Testis (tissue), 2 donors: ENCODE measurements at regions not wholly inside any gene's neighbourhood (a gene's known extent, or its start where the extent isn't known, plus 50 kb on each side); places are given as distances from the start of the nearest gene placed in this dataset.
"Not testable (repeated sequence)": the region's sequence is repeated elsewhere in the genome, so short reads cannot be mapped to it uniquely, and the experiment has no call there.

ENCODE experiments used
- DNase-seq: peaks from one replicate; pipeline ENCODE4 v3.0.0-alpha.2; 2019
- H3K27ac ChIP-seq, 2 donors: fragments of 200-600 bp; sonication (generic); one replicate each; pipeline ENCODE4 v1.5.1; 2019
- H3K27me3 ChIP-seq: fragments of 200-600 bp; sonication (generic); one replicate; pipeline ENCODE4 v1.5.1; 2019
- H3K36me3 ChIP-seq: fragments of 200-600 bp; sonication (generic); one replicate; pipeline ENCODE4 v1.5.1; 2017; ENCODE audit warnings: low read depth; ENCODE audit errors: missing control alignments
- H3K4me1 ChIP-seq: fragments of 200-600 bp; sonication (generic); one replicate; pipeline ENCODE4 v1.5.1; 2019
- H3K4me3 ChIP-seq, 2 donors: fragments of 200-600 bp; sonication (generic); one replicate each; pipeline ENCODE4 v1.5.1; 2017 to 2019
- H3K9me3 ChIP-seq: fragments of 200-600 bp; sonication (generic); one replicate; pipeline ENCODE4 v1.5.1; 2017
- CTCF ChIP-seq, 3 experiments: fragments of 450-650 bp in 2 of 3; fragments of 200-600 bp in 1 of 3; sonication (generic) in 1 of 3; IDR thresholded peaks; one replicate each; pipeline ENCODE4 v1.5.1; 2016 to 2019; ENCODE audit warnings: antibody characterized with exemption in 3 of 3, mild to moderate bottlenecking in 2 of 3, moderate library complexity in 1 of 3
- POLR2A ChIP-seq: fragments of 450-650 bp; IDR thresholded peaks from one replicate; pipeline ENCODE4 v1.6.1; 2017; ENCODE audit warnings: antibody characterized with exemption, mild to moderate bottlenecking, moderate library complexity
- WGBS, 2 donors: methylation state at CpG; one replicate each; pipeline ENCODE4 v1.1.5; 2018; 5-methylcytosine and 5-hydroxymethylcytosine counted together
- intact Hi-C: fragments of 100-400 bp; cut with DNase I; formaldehyde crosslinking; loops from one replicate; pipeline ENCODE4 v1.15.1; 2023; ENCODE audit warnings: low total_unique reads

DNA sequence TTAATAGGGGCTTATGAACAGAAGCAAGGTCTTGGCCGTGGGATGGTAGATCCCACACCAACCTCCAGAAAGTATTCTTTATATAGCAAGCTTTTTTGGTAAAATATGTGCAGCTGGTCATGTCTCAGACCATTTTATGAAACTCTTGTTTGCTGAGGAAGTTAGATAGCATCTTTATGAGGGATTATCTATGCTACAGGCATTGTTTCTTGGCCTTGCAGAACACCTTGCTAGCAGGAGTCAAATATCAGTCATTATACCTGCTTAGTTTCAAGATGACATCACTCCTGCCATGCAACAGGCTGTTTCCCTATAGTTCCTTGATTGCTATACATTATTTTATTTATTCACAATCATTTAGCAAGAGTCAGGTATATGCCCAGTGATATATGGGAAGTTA, 84.8 kb upstream of the LRFN5 start:
- 69 to 100% methylated on average over 1 of the region's 1 CpG for WGBS, 2 donors
- Histone ChIP-seq H3K4me1 (no peaks in the 10 kb centered on the region), H3K9me3 (no peaks in the 10 kb centered on the region), H3K36me3 (no peaks in the 10 kb centered on the region), H3K4me3 (no peak overlapping the region), H3K27ac (no peak overlapping the region), H3K27me3 (no peaks in the 10 kb centered on the region)
- DNase-seq, result no peak
- TF ChIP-seq POLR2A (no peak), CTCF (IDR thresholded peaks at IDR 0.05) (no peak)
- intact Hi-C loops, result no loop called here

DNA sequence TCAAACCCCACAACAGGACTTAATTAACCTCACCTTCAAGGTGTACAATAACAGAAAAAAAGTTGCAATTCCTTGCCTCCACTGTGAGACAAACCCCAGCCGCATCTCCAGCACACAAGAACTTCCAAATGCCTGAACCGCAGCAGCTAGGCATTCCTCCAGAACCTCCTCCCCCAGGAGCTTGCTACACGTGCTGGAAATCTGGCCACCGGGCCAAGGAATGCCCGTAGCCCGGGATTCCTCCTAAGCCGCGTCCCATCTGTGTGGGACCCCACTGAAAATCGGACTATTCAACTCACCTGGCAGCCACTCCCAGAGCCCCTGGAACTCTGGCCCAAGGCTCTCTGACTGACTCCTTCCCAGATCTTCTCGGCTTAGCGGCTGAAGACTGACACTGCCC, 88.6 kb upstream of the LRFN5 start:
- H3K9me3 ChIP-seq, H3K27ac ChIP-seq, H3K4me3 ChIP-seq, H3K4me1 ChIP-seq, H3K36me3 ChIP-seq, DNase-seq, H3K27me3 ChIP-seq, intact Hi-C loops: not testable (repeated sequence)
- 78 to 94% methylated on average over 4 to 11 of the region's 11 CpGs for WGBS, 2 donors

- intact Hi-C loops, result no loop called here
- no peaks in the 10 kb centered on the region for H3K9me3 ChIP-seq
- no peak for TF ChIP-seq POLR2A
- TF ChIP-seq CTCF (IDR thresholded peaks at IDR 0.05), result no peak
- no peak overlapping the region for H3K27ac ChIP-seq
- H3K36me3 ChIP-seq, result no peaks in the 10 kb centered on the region
- no peak for DNase-seq
- no peak overlapping the region for H3K4me3 ChIP-seq
- H3K27me3 ChIP-seq, result no peaks in the 10 kb centered on the region
- 67 to 71% methylated on average over 2 of the region's 2 CpGs for WGBS, 2 donors
- H3K4me1 ChIP-seq, result no peaks in the 10 kb centered on the region
These were observed 100.1 kb upstream of the LRFN5 start for GRCh38 chr14:41506552-41506951.

GRCh38 chr14:41505491-41505890, 101.2 kb upstream of the LRFN5 start:
- no peaks in the 10 kb centered on the region for H3K27me3 ChIP-seq
- no peaks in the 10 kb centered on the region for H3K36me3 ChIP-seq
- DNase-seq, result no peak
- intact Hi-C loops, result no loop called here
- TF ChIP-seq POLR2A, result no peak
- TF ChIP-seq CTCF (IDR thresholded peaks at IDR 0.05), result no peak
- 71 to 90% methylated on average over 2 of the region's 2 CpGs for WGBS, 2 donors
- no peak overlapping the region for H3K4me3 ChIP-seq
- H3K4me1 ChIP-seq, result no peaks in the 10 kb centered on the region
- no peaks in the 10 kb centered on the region for H3K9me3 ChIP-seq
- no peak overlapping the region for H3K27ac ChIP-seq

DNA sequence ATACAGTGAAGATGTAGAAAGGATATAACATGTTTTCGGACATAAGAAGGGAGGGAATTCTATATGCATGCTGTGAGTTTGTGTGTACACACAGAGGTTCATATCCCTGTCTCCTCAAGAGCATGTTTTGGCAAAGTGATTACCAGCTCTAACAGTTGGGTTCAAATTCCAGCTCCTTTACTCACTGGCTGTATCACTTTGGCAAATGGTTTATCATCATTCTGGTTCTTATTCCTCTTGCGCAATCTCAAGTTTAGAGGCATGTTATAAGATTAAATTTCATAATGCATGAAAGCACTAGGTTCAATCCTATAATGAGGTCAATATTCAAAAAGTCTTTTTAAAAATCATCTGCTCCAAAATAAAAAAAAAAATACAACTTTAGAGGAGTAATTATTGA, 107.7 kb upstream of the LRFN5 start:
- Histone ChIP-seq H3K27me3 (no peaks in the 10 kb centered on the region), H3K9me3 (no peaks in the 10 kb centered on the region), H3K36me3 (no peaks in the 10 kb centered on the region), H3K4me1 (no peaks in the 10 kb centered on the region), H3K4me3 (no peak overlapping the region), H3K27ac (no peak overlapping the region)
- WGBS, 2 donors, result 90 to 96% methylated on average over 2 of the region's 2 CpGs
- intact Hi-C loops, result no loop called here
- no peak for TF ChIP-seq CTCF (IDR thresholded peaks at IDR 0.05)
- TF ChIP-seq POLR2A, result no peak
- DNase-seq, result no peak
